GM12872 (cell line): ENCODE measurements at regions not wholly inside any gene's neighbourhood (a gene's known extent, or its start where the extent isn't known, plus 50 kb on each side); places are given as distances from the start of the nearest gene placed in this dataset.

Experiments
- CTCF ChIP-seq: IDR thresholded peaks from 3 replicates; pipeline ENCODE4 v1.5.1; 2011; ENCODE audit warnings: low read depth, mild to moderate bottlenecking, low read length, moderate library complexity; ENCODE audit not compliant: insufficient read depth

GRCh38 chr9:91111226-91111625 is 250.5 kb downstream of the AUH start:
- no peak for TF ChIP-seq CTCF

GRCh38 chr9:91111876-91112275 is 249.8 kb downstream of the AUH start:
- TF ChIP-seq CTCF = no peak

- TF ChIP-seq CTCF = no peak
These were observed 248.7 kb downstream of the AUH start for GRCh38 chr9:91113016-91113415.

- TF ChIP-seq CTCF = no peak
These were observed 247.3 kb downstream of the AUH start for GRCh38 chr9:91114450-91114849.

GRCh38 chr9:91116211-91116610 is 245.5 kb downstream of the AUH start:
- TF ChIP-seq CTCF = no peak

- no peak for TF ChIP-seq CTCF
These were observed 245.0 kb downstream of the AUH start for GRCh38 chr9:91116711-91117110.

- TF ChIP-seq CTCF = no peak
These were observed 244.2 kb downstream of the AUH start for GRCh38 chr9:91117474-91117891.
